ENCODE measurements at regions not wholly inside any gene's neighbourhood (a gene's known extent, or its start where the extent isn't known, plus 50 kb on each side); places are given as distances from the start of the nearest gene placed in this dataset.

- TF ChIP-seq POLR2AphosphoS5 (IDR thresholded peaks at IDR 0.05; ENCODE audit: borderline replicate concordance, low read depth, low read length) (no peak), EZH2 (IDR thresholded peaks at IDR 0.05) (no peak)
These were observed 196.2 kb upstream of the CLINT1 start for GRCh38 chr5:158055111-158055501.

Data from SK-N-MC (cell line).